ENCODE measurements at regions not wholly inside any gene's neighbourhood (a gene's known extent, or its start where the extent isn't known, plus 50 kb on each side); places are given as distances from the start of the nearest gene placed in this dataset.

DNA sequence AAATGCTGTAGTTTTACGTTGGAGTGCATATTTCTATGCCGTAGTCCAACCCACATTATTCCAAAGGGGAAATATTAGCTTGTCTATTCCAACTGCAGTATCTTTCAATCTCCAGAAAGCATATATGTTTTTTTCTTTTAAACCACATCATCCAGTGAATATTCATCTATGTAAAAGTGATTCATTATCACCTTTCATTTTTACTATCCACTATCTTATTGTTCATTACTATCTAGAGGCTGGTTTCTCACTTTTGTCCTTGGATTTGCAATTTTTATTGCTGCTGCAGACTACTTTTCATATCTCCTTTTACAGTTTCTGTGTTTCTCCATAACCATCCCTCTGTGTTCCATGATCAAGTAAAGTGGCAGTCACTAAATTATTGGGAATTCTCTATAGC lies 1097.2 kb upstream of the TENM4 start:
- no peak for TF ChIP-seq POLR2AphosphoS5 (IDR thresholded peaks at IDR 0.05)
- TF ChIP-seq, protein P1, sequence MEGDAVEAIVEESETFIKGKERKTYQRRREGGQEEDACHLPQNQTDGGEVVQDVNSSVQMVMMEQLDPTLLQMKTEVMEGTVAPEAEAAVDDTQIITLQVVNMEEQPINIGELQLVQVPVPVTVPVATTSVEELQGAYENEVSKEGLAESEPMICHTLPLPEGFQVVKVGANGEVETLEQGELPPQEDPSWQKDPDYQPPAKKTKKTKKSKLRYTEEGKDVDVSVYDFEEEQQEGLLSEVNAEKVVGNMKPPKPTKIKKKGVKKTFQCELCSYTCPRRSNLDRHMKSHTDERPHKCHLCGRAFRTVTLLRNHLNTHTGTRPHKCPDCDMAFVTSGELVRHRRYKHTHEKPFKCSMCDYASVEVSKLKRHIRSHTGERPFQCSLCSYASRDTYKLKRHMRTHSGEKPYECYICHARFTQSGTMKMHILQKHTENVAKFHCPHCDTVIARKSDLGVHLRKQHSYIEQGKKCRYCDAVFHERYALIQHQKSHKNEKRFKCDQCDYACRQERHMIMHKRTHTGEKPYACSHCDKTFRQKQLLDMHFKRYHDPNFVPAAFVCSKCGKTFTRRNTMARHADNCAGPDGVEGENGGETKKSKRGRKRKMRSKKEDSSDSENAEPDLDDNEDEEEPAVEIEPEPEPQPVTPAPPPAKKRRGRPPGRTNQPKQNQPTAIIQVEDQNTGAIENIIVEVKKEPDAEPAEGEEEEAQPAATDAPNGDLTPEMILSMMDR (IDR thresholded peaks at IDR 0.05) = no peak
